22Rv1 (cell line): ENCODE measurements at regions not wholly inside any gene's neighbourhood (a gene's known extent, or its start where the extent isn't known, plus 50 kb on each side); places are given as distances from the start of the nearest gene placed in this dataset.

Experiments
- CTCF ChIP-seq: fragments of 450-650 bp; IDR thresholded peaks from 2 replicates; pipeline ENCODE4 v1.5.1; 2017; ENCODE audit warnings: mild to moderate bottlenecking
- ZFX ChIP-seq: fragments of 450-650 bp; IDR thresholded peaks from 2 replicates; pipeline ENCODE4 v1.6.1; 2017; ENCODE audit warnings: antibody characterized with exemption, borderline replicate concordance

- no peak for TF ChIP-seq CTCF
- TF ChIP-seq ZFX: no peak
Observed at GRCh38 chr4:189769131-189769530, 171.5 kb upstream of the FRG1 start.
